ENCODE measurements at regions not wholly inside any gene's neighbourhood (a gene's known extent, or its start where the extent isn't known, plus 50 kb on each side); places are given as distances from the start of the nearest gene placed in this dataset.
"Not testable (repeated sequence)": the region's sequence is repeated elsewhere in the genome, so short reads cannot be mapped to it uniquely, and the experiment has no call there.

DNA sequence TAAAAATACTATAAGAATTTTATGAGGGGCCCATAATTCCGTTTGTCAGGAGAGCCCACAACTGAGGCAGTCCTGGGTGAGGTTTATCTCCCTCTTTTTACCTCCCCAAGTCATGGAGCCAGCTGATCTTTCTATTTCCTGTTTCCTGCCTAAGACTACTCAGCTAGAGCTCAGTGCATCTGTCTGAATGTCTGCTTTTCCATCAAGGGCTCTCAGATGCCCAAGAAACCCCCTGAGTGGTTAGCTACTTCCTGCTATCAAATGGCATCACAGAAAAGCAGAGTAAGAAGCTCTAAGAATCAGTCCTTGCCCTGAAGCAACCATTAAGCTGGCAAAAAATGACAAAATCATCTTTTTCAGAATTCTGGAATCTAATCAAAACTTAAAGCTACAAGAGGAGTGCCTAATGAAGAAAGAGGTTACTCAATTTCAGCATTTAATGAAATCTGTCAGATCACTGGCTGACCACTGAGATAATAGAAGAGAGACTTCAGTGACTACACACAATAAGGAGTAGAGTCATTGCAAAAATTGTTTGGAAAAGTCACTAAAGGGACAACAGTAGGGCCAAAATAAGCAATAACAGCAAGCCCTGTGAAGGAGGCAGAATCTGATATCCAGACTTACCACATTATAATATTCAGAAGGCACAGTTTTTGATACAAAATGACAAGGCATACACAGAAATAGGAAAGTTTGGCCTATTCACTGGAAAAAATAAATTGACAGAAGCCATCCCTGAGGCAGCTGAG is 150.1 kb downstream of the CYB561 start:
- TF ChIP-seq CTCF (IDR thresholded peaks at IDR 0.05; ENCODE audit: poor library complexity, severe bottlenecking): no peak
- no peak for DNase-seq (ENCODE audit: low spot score)
- Histone ChIP-seq H3K27me3 (ENCODE audit: insufficient read depth, poor library complexity, severe bottlenecking) (no peaks in the 10 kb centered on the region), H3K36me3 (ENCODE audit: low read depth) (peaks cover 64% of the 10 kb centered on the region), H3K4me3 (ENCODE audit: severe bottlenecking) (no peak overlapping the region), H3K9me3 (ENCODE audit: severe bottlenecking) (peaks cover 3% of the 10 kb centered on the region), H3K4me1 (ENCODE audit: insufficient read depth, poor library complexity, severe bottlenecking) (peaks cover 17% of the 10 kb centered on the region), H3K27ac (ENCODE audit: poor library complexity, severe bottlenecking) (no peak overlapping the region)
- ATAC-seq (ENCODE audit: low read depth): no peak

- H3K9me3 ChIP-seq (ENCODE audit: severe bottlenecking); DNase-seq (ENCODE audit: low spot score); H3K27ac ChIP-seq (ENCODE audit: poor library complexity, severe bottlenecking); H3K4me3 ChIP-seq (ENCODE audit: severe bottlenecking); H3K27me3 ChIP-seq (ENCODE audit: insufficient read depth, poor library complexity, severe bottlenecking); ATAC-seq (ENCODE audit: low read depth); H3K4me1 ChIP-seq (ENCODE audit: insufficient read depth, poor library complexity, severe bottlenecking): not testable (repeated sequence)
- H3K36me3 ChIP-seq (ENCODE audit: low read depth): peaks cover 38% of the 10 kb centered on the region
Observed at GRCh38 chr17:63298916-63299315, 147.2 kb downstream of the CYB561 start.

- ATAC-seq (ENCODE audit: low read depth) (no peak), DNase-seq (ENCODE audit: low spot score) (no peak)
- no peak for TF ChIP-seq CTCF (IDR thresholded peaks at IDR 0.05; ENCODE audit: poor library complexity, severe bottlenecking)
- H3K4me1 ChIP-seq (ENCODE audit: insufficient read depth, poor library complexity, severe bottlenecking): peaks cover 17% of the 10 kb centered on the region
- no peak overlapping the region for H3K27ac ChIP-seq (ENCODE audit: poor library complexity, severe bottlenecking)
- no peaks in the 10 kb centered on the region for H3K9me3 ChIP-seq (ENCODE audit: severe bottlenecking)
- H3K27me3 ChIP-seq (ENCODE audit: insufficient read depth, poor library complexity, severe bottlenecking): no peaks in the 10 kb centered on the region
- no peak overlapping the region for H3K4me3 ChIP-seq (ENCODE audit: severe bottlenecking)
- peaks cover 5% of the 10 kb centered on the region for H3K36me3 ChIP-seq (ENCODE audit: low read depth)
Observed at GRCh38 chr17:63304704-63305261, 141.3 kb downstream of the CYB561 start.

- TF ChIP-seq CTCF (IDR thresholded peaks at IDR 0.05; ENCODE audit: poor library complexity, severe bottlenecking): no peak
- DNase-seq (ENCODE audit: low spot score) (no peak), ATAC-seq (ENCODE audit: low read depth) (no peak)
- Histone ChIP-seq H3K27ac (ENCODE audit: poor library complexity, severe bottlenecking) (no peak overlapping the region), H3K27me3 (ENCODE audit: insufficient read depth, poor library complexity, severe bottlenecking) (no peaks in the 10 kb centered on the region), H3K4me3 (ENCODE audit: severe bottlenecking) (no peak overlapping the region), H3K36me3 (ENCODE audit: low read depth) (peaks cover 6% of the 10 kb centered on the region), H3K4me1 (ENCODE audit: insufficient read depth, poor library complexity, severe bottlenecking) (peaks cover 17% of the 10 kb centered on the region), H3K9me3 (ENCODE audit: severe bottlenecking) (no peaks in the 10 kb centered on the region)
Observed at GRCh38 chr17:63305857-63306256, 140.2 kb downstream of the CYB561 start.

DNA sequence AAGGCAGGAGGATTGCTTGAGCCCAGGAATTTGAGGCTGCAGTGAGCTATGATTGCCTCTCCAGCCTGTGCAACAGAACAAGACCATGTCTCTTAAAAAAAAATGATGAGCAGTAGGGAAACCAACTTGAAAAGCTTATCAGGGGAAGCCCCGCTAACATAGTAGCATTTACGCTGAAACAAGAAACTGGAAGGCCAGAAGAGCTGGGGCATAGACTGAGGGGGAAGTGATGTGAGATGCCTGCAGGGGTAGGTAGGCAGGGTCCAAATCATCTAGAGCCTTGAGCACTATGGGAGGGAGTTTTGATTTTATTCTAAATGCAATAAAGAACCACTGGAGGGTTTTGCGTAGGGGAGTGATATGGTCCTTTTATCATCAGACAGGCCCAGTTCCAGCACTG is 139.3 kb downstream of the CYB561 start:
- peaks cover 17% of the 10 kb centered on the region for H3K4me1 ChIP-seq (ENCODE audit: insufficient read depth, poor library complexity, severe bottlenecking)
- no peaks in the 10 kb centered on the region for H3K9me3 ChIP-seq (ENCODE audit: severe bottlenecking)
- H3K27me3 ChIP-seq (ENCODE audit: insufficient read depth, poor library complexity, severe bottlenecking): no peaks in the 10 kb centered on the region
- H3K36me3 ChIP-seq (ENCODE audit: low read depth): peaks cover 16% of the 10 kb centered on the region
- TF ChIP-seq CTCF (IDR thresholded peaks at IDR 0.05; ENCODE audit: poor library complexity, severe bottlenecking): no peak
- H3K4me3 ChIP-seq (ENCODE audit: severe bottlenecking): no peak overlapping the region
- no peak for ATAC-seq (ENCODE audit: low read depth)
- H3K27ac ChIP-seq (ENCODE audit: poor library complexity, severe bottlenecking): no peak overlapping the region
- no peak for DNase-seq (ENCODE audit: low spot score)
